IPS-NIHi7 (cell line): ENCODE measurements at regions not wholly inside any gene's neighbourhood (a gene's known extent, or its start where the extent isn't known, plus 50 kb on each side); places are given as distances from the start of the nearest gene placed in this dataset.

Experiments
- DNase-seq: peaks from one replicate; pipeline ENCODE4 v3.0.0; 2012; ENCODE audit warnings: mixed read lengths; ENCODE audit errors: extremely low spot score

- no peak for DNase-seq
Measured at GRCh38 chr2:148567716-148568115, 76.8 kb upstream of the EPC2 start.

DNA sequence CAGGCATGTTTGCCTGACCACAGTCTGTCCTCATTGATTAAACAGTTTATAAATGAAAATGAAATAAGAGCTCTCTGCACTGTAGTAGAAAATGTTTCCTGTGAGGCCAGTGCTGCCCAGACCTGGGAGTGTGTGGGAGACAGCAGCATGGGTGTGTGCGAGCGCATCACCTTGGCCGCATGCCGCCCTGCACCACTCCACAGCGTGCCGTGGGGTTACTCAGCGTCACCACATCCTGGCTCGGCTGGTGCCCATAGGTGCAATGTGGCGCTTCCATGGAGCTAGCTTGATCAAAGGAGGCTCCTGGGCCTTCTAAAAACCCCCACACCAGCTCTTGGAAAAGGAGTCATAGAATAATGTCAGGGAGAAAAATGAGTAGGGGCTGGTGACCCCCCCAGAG, 76.0 kb upstream of the EPC2 start:
- DNase-seq: no peak

DNA sequence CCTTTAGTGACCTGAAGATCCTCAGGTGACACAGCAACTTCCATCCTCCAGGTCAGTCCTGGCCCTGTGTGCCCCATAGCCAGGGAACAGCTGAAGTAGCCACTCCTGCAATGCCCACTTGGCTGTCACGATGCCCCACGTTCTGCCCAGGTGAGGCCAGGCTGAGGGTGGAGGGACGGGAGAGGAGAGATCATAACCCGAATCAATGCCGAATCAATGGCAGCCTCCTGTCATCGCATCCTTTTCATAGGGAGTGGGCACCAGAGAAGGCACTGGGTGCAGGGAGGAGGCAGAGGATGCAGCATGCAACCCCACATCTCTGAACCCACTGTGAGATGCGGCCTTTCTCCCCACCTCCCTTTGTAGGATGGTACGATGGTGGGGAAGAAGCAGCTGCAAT, 75.3 kb upstream of the EPC2 start:
- DNase-seq: no peak

GRCh38 chr2:148570989-148571388, 73.6 kb upstream of the EPC2 start:
- no peak for DNase-seq

GRCh38 chr2:148577845-148578492, 66.6 kb upstream of the EPC2 start:
- DNase-seq: peak; percentile 58

GRCh38 chr2:148578493-148578884, 66.1 kb upstream of the EPC2 start:
- DNase-seq: no peak

- DNase-seq: no peak
Measured at GRCh38 chr2:148582679-148583511, 61.7 kb upstream of the EPC2 start.

DNA sequence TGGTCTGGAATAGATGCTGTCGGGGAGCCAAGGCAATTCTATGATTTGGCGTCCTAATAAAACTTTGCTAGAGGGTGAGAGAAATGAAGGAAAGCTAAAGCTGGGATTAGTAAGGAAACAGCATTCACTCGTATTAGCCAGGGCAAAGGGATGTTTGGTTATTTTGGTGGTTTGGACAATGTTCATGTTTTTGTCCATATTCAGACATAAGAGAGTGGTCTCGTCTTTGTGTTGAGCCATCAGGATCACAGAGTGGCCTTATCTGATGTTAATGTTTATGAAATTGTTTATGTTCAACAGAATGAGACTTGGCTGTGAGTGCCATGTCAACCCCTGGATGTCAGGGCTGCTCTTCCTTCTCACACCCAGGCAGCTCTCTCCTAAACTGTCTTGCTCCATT, 58.9 kb upstream of the EPC2 start:
- DNase-seq: no peak

DNA sequence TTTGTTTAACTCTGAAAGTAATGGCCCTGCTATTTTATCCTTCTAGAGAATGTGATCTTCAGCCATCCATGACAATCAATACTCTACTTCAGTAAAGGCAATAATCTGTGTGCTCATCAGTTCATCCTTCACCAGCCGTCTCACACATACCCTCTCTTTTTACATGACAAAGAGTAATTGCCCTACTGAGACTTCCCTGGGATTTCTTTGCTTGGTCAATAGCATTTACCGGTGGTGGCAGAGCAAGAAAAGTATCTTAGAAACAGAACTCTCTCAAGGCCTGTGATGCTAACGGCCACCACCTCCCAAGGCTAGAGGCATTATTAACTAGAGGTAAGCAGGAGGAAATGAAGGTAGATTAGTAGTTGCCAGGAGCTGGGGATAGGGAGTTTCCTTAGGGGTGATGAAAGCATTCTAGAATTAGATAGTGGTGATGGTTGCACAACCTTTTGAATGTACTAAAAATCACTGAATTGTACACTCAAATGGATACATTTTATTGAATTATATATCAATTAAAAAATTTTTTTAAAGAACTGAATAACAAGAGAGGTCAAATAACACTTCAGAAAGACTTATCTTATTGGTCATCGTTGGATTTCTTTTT, 57.9 kb upstream of the EPC2 start:
- peak; percentile 37 for DNase-seq

DNA sequence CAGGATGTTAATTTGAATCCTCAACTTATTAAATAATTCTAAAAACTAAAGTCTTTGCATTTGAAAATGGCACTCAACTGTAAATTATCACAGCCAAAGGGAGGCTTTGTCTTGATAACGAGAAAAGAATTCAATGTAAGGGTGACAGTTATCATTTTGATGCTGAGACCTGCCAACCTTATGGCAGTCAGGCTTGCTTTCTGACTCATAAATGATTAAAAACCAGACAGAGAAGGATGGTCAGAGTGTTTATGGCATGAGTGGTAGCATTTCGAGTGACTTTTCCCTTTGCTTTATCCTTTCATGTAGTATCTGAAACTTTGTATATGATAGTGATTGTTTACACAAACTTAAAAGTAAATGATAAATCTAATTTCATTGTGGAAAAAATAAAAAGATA, 53.9 kb upstream of the EPC2 start:
- DNase-seq: no peak

DNA sequence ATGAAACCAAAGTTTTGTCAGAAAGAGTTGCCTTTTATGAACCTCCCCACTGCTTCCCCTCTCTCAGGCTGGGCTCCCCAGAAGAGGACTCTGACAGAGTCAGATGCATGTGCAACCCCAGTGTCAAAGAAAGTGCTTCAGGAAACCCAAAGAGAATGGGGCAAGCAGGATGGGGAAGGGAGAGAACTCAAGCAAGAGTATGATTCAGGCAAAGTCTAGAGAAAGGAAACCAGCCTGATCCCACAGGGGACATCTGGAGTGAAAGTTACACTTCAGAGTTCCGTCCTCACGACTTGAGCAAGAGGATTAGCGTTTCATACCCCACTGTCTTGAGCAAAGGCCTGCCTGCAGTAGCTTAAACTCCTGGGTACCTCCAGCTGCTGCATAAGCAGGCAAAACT, 51.8 kb upstream of the EPC2 start:
- no peak for DNase-seq

- no peak for DNase-seq
Measured at GRCh38 chr2:148593421-148593820, 51.1 kb upstream of the EPC2 start.

DNA sequence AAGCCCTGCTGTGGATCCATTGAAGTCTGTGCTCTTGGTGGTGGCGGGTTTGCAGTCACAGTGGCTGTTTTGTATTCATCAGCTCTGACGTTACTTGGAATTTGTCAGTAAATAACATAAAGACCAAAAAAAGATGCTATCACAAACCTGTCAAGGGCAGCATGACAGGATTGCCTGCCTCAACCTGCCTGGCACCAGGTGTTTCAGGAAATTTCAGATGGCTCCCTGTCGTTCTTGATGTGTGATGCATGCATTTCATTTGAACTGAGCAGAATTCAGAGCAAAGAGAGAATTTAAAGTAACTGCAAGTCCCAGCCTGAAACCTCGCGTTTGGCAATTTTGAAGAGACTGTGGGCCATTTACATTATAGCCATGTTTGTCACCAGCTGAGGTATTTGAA, 50.3 kb upstream of the EPC2 start:
- no peak for DNase-seq
